Erythroblast (primary cell): ENCODE measurements at regions not wholly inside any gene's neighbourhood (a gene's known extent, or its start where the extent isn't known, plus 50 kb on each side); places are given as distances from the start of the nearest gene placed in this dataset.
"Not testable (repeated sequence)": the region's sequence is repeated elsewhere in the genome, so short reads cannot be mapped to it uniquely, and the experiment has no call there.

Experiments used
- DNase-seq, 2 experiments: peaks; one replicate each; lab custom pipeline; 2025; lab: John Stamatoyannopoulos, UW
- GATA1 ChIP-seq: IDR thresholded peaks from 2 replicates; pipeline ENCODE4 v1.6.1; 2011; ENCODE audit warnings: low read depth, mild to moderate bottlenecking, control low read depth, low read length, moderate library complexity
- POLR2A ChIP-seq: IDR thresholded peaks from 2 replicates; pipeline ENCODE4 v1.6.1; 2011; ENCODE audit warnings: mild to moderate bottlenecking, low read length

GRCh38 chr3:64361962-64362735, 136.9 kb upstream of the PRICKLE2 start:
- no peak for DNase-seq
- TF ChIP-seq GATA1 (no peak), POLR2A (no peak)

GRCh38 chr3:64361036-64361435, 135.8 kb upstream of the PRICKLE2 start:
- not testable (repeated sequence) for DNase-seq

DNA sequence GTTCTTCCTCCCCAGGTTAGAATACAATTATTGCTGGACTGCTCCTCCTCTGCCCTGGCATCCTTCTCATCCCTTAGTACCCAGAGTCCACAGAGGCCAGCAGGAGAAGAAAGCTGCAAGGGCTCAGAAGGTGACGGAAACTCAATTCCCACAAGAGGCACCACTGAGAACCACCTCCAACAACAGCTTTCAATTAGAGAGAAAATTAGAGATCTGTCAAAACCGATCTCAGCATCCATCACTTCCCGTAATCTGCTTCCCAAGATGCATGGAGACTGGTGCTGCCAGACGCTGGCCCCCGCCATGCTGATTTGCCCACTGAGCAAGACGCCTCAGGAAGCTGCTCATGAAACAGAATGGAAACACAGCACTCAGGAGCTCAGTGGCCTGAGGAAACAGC, 135.0 kb upstream of the PRICKLE2 start:
- DNase-seq: no peak
- TF ChIP-seq GATA1 (no peak), POLR2A (no peak)

GRCh38 chr3:64359735-64360134, 134.5 kb upstream of the PRICKLE2 start:
- DNase-seq: no peak
- no peak for TF ChIP-seq POLR2A
- TF ChIP-seq GATA1: no peak

- no peak for DNase-seq
- TF ChIP-seq GATA1 (no peak), POLR2A (no peak)
These were observed 133.6 kb upstream of the PRICKLE2 start for GRCh38 chr3:64358853-64359252.

- no peak for TF ChIP-seq POLR2A
- no peak for TF ChIP-seq GATA1
- no peak for DNase-seq
These were observed 132.9 kb upstream of the PRICKLE2 start for GRCh38 chr3:64358176-64358575.

GRCh38 chr3:64357481-64357880, 132.2 kb upstream of the PRICKLE2 start:
- TF ChIP-seq GATA1 (no peak), POLR2A (no peak)
- no peak for DNase-seq

GRCh38 chr3:64355401-64355807, 130.1 kb upstream of the PRICKLE2 start:
- DNase-seq: no peak
- TF ChIP-seq POLR2A: no peak
- TF ChIP-seq GATA1: no peak

GRCh38 chr3:64354956-64355355, 129.7 kb upstream of the PRICKLE2 start:
- no peak for DNase-seq
- TF ChIP-seq POLR2A (no peak), GATA1 (no peak)

- no peak for DNase-seq
- TF ChIP-seq GATA1 (no peak), POLR2A (no peak)
These were observed 129.0 kb upstream of the PRICKLE2 start for GRCh38 chr3:64354221-64354620.

- DNase-seq: no peak
- TF ChIP-seq GATA1: no peak
- no peak for TF ChIP-seq POLR2A
These were observed 128.0 kb upstream of the PRICKLE2 start for GRCh38 chr3:64353226-64353625.

DNA sequence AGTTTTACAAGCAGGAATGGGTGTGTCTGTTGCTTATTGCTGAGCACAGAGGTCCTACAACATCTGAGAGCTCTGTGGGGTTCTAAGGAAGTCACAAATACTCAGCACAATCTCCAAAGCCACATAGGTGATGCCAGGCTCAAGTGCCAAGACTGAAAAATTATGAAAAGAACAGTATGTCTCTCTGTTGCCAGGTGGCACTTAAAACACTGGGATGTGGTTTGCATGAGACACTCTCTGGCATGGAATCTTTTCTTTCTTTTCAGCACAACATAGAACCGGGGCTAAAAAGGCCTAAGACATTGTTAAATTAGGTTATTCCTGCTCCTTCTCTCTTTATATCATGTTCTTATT, 127.3 kb upstream of the PRICKLE2 start:
- TF ChIP-seq POLR2A: no peak
- TF ChIP-seq GATA1: no peak
- no peak for DNase-seq

- no peak for TF ChIP-seq GATA1
- TF ChIP-seq POLR2A: no peak
- DNase-seq: no peak
These were observed 126.7 kb upstream of the PRICKLE2 start for GRCh38 chr3:64351713-64352638.

DNA sequence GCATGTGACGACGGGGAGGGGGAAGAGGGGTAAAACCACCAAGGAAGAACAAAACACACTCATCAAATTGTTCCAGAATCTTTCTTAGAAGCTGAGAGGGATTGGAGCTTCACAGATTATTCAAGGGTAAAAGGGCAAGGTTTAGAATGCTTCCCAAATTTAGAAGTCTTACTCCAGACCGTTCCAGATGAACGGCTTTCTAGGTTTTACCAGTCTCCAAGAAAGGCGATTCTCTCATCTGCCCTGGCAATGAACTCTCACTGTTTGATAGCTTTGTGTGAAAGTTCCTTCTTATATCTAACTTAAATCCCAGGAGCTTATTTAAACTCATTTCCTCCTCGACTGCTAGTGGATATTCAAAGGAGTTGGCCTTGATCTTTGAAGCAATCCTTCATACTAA, 124.3 kb upstream of the PRICKLE2 start:
- no peak for DNase-seq
- TF ChIP-seq POLR2A: no peak
